Peyer's patch (tissue), 4 donors: ENCODE measurements at regions not wholly inside any gene's neighbourhood (a gene's known extent, or its start where the extent isn't known, plus 50 kb on each side); places are given as distances from the start of the nearest gene placed in this dataset.

Experiments used
- DNase-seq, 3 donors: peaks; one replicate each; pipeline ENCODE4 v3.0.0-alpha.2; 2017 to 2019
- H3K27ac ChIP-seq, 4 donors: fragments of 200-600 bp; sonication (generic); one replicate each; pipeline ENCODE4 v1.5.1; 2016 to 2019
- H3K27me3 ChIP-seq, 2 donors: fragments of 200-600 bp; sonication (generic); one replicate each; pipeline ENCODE4 v1.5.1; 2019
- H3K36me3 ChIP-seq, 3 donors: fragments of 200-600 bp; sonication (generic); one replicate each; pipeline ENCODE4 v1.5.1; 2016 to 2019
- H3K4me1 ChIP-seq, 4 donors: fragments of 200-600 bp; sonication (generic); one replicate each; pipeline ENCODE4 v1.5.1; 2016 to 2019
- H3K4me3 ChIP-seq, 4 donors: fragments of 200-600 bp; sonication (generic); 1 replicate in 3 of 4; 2 replicates in 1 of 4; pipeline ENCODE4 v1.5.1; 2016 to 2019; ENCODE audit warnings: mild to moderate bottlenecking in 1 of 4
- H3K9me3 ChIP-seq, 4 donors: fragments of 200-600 bp; sonication (generic); one replicate each; pipeline ENCODE4 v1.5.1; 2016 to 2019; ENCODE audit warnings: mild to moderate bottlenecking in 1 of 4
- POLR2A ChIP-seq, 2 donors: fragments of 450-650 bp; IDR thresholded peaks; one replicate each; pipeline ENCODE4 v1.5.1; 2017; ENCODE audit warnings: antibody characterized with exemption in 2 of 2, mild to moderate bottlenecking in 2 of 2, moderate library complexity in 2 of 2
- TF ChIP-seq, protein P1 (sequence below), 6 experiments: fragments of 450-650 bp in 4 of 6; fragments of 200-600 bp in 2 of 6; sonication (generic) in 1 of 6; IDR thresholded peaks; one replicate each; pipeline ENCODE4 v1.5.1; 2017 to 2019; ENCODE audit warnings: antibody characterized with exemption in 6 of 6, mild to moderate bottlenecking in 3 of 6, moderate library complexity in 1 of 6

GRCh38 chr9:7481570-7481969 lies 318.0 kb downstream of the DMAC1 start:
- H3K4me1 ChIP-seq, result no peaks in the 10 kb centered on the region
- H3K36me3 ChIP-seq, result no peaks in the 10 kb centered on the region
- H3K27ac ChIP-seq, result no peak overlapping the region
- no peaks in the 10 kb centered on the region for H3K27me3 ChIP-seq
- TF ChIP-seq, protein P1, sequence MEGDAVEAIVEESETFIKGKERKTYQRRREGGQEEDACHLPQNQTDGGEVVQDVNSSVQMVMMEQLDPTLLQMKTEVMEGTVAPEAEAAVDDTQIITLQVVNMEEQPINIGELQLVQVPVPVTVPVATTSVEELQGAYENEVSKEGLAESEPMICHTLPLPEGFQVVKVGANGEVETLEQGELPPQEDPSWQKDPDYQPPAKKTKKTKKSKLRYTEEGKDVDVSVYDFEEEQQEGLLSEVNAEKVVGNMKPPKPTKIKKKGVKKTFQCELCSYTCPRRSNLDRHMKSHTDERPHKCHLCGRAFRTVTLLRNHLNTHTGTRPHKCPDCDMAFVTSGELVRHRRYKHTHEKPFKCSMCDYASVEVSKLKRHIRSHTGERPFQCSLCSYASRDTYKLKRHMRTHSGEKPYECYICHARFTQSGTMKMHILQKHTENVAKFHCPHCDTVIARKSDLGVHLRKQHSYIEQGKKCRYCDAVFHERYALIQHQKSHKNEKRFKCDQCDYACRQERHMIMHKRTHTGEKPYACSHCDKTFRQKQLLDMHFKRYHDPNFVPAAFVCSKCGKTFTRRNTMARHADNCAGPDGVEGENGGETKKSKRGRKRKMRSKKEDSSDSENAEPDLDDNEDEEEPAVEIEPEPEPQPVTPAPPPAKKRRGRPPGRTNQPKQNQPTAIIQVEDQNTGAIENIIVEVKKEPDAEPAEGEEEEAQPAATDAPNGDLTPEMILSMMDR (IDR thresholded peaks at IDR 0.05), result no peak
- no peak for TF ChIP-seq POLR2A (IDR thresholded peaks at IDR 0.05)
- no peaks in the 10 kb centered on the region for H3K9me3 ChIP-seq
- no peak for DNase-seq
- H3K4me3 ChIP-seq, result no peak overlapping the region

GRCh38 chr9:7479300-7479699 lies 320.3 kb downstream of the DMAC1 start:
- no peak for DNase-seq

DNA sequence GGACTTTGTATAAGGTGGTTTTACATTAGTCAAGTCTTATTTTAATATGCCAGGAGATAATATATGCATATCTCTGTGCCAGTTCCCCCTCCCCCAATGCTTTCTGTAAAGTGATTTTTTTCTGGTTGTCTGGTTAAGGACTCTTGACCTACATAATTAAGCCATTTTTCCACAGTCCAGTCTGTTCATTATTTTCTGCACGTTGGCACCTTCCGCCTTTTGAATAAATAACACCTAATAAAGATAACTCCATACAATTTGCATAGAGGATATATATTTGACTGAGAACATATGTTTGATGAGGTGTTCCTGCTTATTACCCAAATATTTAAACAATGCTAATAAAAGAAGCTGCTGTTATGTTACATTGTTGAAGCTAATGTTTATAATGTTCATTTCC lies 320.9 kb downstream of the DMAC1 start:
- H3K27me3 ChIP-seq, result no peaks in the 10 kb centered on the region
- TF ChIP-seq, protein P1 (IDR thresholded peaks at IDR 0.05), result no peak
- H3K4me1 ChIP-seq, result no peaks in the 10 kb centered on the region
- H3K36me3 ChIP-seq, result no peaks in the 10 kb centered on the region
- H3K27ac ChIP-seq, result no peak overlapping the region
- no peak overlapping the region for H3K4me3 ChIP-seq
- H3K9me3 ChIP-seq, result no peaks in the 10 kb centered on the region
- no peak for DNase-seq

More at GRCh38 chr9:7479300-7479699, 320.3 kb downstream of the DMAC1 start:
- H3K36me3 ChIP-seq, result no peaks in the 10 kb centered on the region
- no peaks in the 10 kb centered on the region for H3K9me3 ChIP-seq
- TF ChIP-seq, protein P1 (IDR thresholded peaks at IDR 0.05), result no peak
- TF ChIP-seq POLR2A (IDR thresholded peaks at IDR 0.05), result no peak
- H3K4me1 ChIP-seq, result no peaks in the 10 kb centered on the region
- H3K27me3 ChIP-seq, result no peaks in the 10 kb centered on the region
- no peak overlapping the region for H3K4me3 ChIP-seq
- no peak overlapping the region for H3K27ac ChIP-seq

DNA sequence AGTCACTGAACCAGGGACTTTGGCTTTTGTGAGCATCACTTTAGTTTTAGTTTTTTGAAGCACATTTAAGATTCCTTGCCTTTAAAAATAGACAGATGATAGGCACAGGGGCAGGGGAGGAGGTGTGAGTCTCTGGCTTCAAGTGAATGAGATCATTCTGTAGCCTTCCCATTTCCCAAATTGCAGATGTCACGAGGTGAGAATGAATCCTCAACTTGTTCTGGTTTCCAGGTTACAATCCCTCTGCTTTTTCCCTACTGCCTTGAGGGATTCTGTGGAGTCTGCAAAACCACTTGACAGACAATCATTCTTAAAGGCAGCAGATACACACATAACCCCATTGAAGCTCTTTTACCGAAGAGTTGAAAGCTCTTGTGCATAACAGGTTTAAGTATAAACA lies 332.4 kb downstream of the DMAC1 start:
- no peaks in the 10 kb centered on the region for H3K36me3 ChIP-seq
- no peaks in the 10 kb centered on the region for H3K4me1 ChIP-seq
- H3K9me3 ChIP-seq, result no peaks in the 10 kb centered on the region
- H3K27ac ChIP-seq, result no peak overlapping the region
- H3K27me3 ChIP-seq, result no peaks in the 10 kb centered on the region
- H3K4me3 ChIP-seq, result no peak overlapping the region
- TF ChIP-seq, protein P1 (IDR thresholded peaks at IDR 0.05), result no peak
- TF ChIP-seq POLR2A (IDR thresholded peaks at IDR 0.05), result no peak
- DNase-seq, result no peak

DNA sequence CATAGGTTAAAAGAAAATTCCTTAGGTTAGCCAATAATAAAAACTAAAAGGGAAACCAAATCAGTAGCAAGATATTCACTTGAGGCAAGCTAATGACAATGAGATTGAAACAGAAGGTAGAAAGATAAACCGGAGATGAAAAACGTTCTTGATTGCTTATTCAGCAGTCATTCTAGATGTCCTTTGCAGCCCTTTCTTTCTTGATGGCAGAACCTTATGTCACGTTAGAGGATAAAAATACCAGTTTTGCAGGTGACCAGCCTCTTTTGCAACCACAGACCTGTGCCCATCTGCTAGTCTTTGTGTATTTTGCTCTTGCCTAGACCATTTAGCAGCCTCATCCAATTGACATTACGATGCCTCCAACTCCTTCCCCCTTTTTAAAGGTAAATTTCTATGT lies 337.8 kb downstream of the DMAC1 start:
- Histone ChIP-seq H3K9me3 (no peaks in the 10 kb centered on the region), H3K4me3 (no peak overlapping the region), H3K4me1 (no peaks in the 10 kb centered on the region), H3K27ac (no peak overlapping the region), H3K36me3 (no peaks in the 10 kb centered on the region), H3K27me3 (no peaks in the 10 kb centered on the region)
- no peak for DNase-seq
- TF ChIP-seq POLR2A (IDR thresholded peaks at IDR 0.05), result no peak
- TF ChIP-seq, protein P1 (IDR thresholded peaks at IDR 0.05), result no peak
